ENCODE measurements at regions not wholly inside any gene's neighbourhood (a gene's known extent, or its start where the extent isn't known, plus 50 kb on each side); places are given as distances from the start of the nearest gene placed in this dataset.

- H3K27me3 ChIP-seq (ENCODE audit: control insufficient read depth in 2 of 2, insufficient read depth in 2 of 2, low read length in 2 of 2) = no peaks in the 10 kb centered on the region
- 67% methylated on average over 3 of the region's 5 CpGs for WGBS (ENCODE audit: insufficient coverage)
- no peaks in the 10 kb centered on the region for H3K4me1 ChIP-seq (ENCODE audit: control insufficient read depth in 1 of 2, insufficient read depth in 2 of 2, low read length in 2 of 2)
- no peaks in the 10 kb centered on the region for H3K36me3 ChIP-seq (replicated peaks in 1 of 2; ENCODE audit: control insufficient read depth in 1 of 2, insufficient read depth in 2 of 2, low read length in 2 of 2)
- Mint-ChIP-seq H3K4me1 (no peaks in the 10 kb centered on the region), H3K27me3 (ENCODE audit: low read depth in 3 of 3) (peaks cover 0 to 2% (median 0%) of the 10 kb centered on the region in 3 donors), H3K4me3 (no peak overlapping the region), H3K9me3 (peaks cover 0 to 9% (median 2%) of the 10 kb centered on the region in 7 donors), H3K36me3 (no peaks in the 10 kb centered on the region), H3K27ac (no peak overlapping the region)
- TF ChIP-seq CTCF (IDR thresholded peaks at IDR 0.05) = no peak
- no peaks in the 10 kb centered on the region for H3K79me2 ChIP-seq (ENCODE audit: insufficient read depth, low read length)
- no peak overlapping the region for H3K4me2 ChIP-seq (replicated peaks; ENCODE audit: extremely low read depth, low read length, poor library complexity, severe bottlenecking)
- peaks cover 3 to 7% of the 10 kb centered on the region in 2 donors for H3K9me3 ChIP-seq (replicated peaks in 1 of 2; ENCODE audit: control insufficient read depth in 1 of 2, insufficient read depth in 1 of 2, low read length in 2 of 2)
- DNase-seq = no peak
- no peak overlapping the region for H3K27ac ChIP-seq (ENCODE audit: low read depth in 1 of 2, low read length in 2 of 2)
- H3K9ac ChIP-seq (ENCODE audit: insufficient read depth, low read length, poor library complexity, severe bottlenecking) = no peak overlapping the region
- H3K4me3 ChIP-seq (replicated peaks in 1 of 3; ENCODE audit: low read depth in 2 of 3, low read length in 3 of 3) = no peak overlapping the region
- no peaks in the 10 kb centered on the region for H4K20me1 ChIP-seq (ENCODE audit: insufficient read depth, low read length)
- intact Hi-C loops (cut with micrococcal nuclease) = no loop called here
- H2AFZ ChIP-seq (ENCODE audit: insufficient read depth, low read depth, low read length, poor library complexity, severe bottlenecking) = no peak overlapping the region
Measured at GRCh38 chr18:51857989-51858388, 482.0 kb upstream of the DCC start.

GRCh38 chr18:51861046-51861445 lies 479.0 kb upstream of the DCC start:
- no peak for TF ChIP-seq CTCF (IDR thresholded peaks at IDR 0.05)
- Mint-ChIP-seq H3K27me3 (ENCODE audit: low read depth in 3 of 3) (peaks cover 0 to 2% (median 0%) of the 10 kb centered on the region in 3 donors), H3K4me3 (no peak overlapping the region), H3K27ac (no peak overlapping the region), H3K9me3 (peaks cover 3 to 16% (median 7%) of the 10 kb centered on the region in 7 donors), H3K36me3 (no peaks in the 10 kb centered on the region), H3K4me1 (no peaks in the 10 kb centered on the region)
- H3K4me1 ChIP-seq (ENCODE audit: control insufficient read depth in 1 of 2, insufficient read depth in 2 of 2, low read length in 2 of 2) = no peaks in the 10 kb centered on the region
- no peak overlapping the region for H3K4me2 ChIP-seq (replicated peaks; ENCODE audit: extremely low read depth, low read length, poor library complexity, severe bottlenecking)
- H3K36me3 ChIP-seq (replicated peaks in 1 of 2; ENCODE audit: control insufficient read depth in 1 of 2, insufficient read depth in 2 of 2, low read length in 2 of 2) = no peaks in the 10 kb centered on the region
- no peaks in the 10 kb centered on the region for H4K20me1 ChIP-seq (ENCODE audit: insufficient read depth, low read length)
- intact Hi-C loops (cut with micrococcal nuclease) = loop anchor here in 1 of 2 donors (10.0 kb wide), 1 partner anchor 64 kb away; no protein-coding TSS in a partner anchor
- no CpG with 5 or more reads among the region's 2 CpGs for WGBS (ENCODE audit: insufficient coverage)
- no peaks in the 10 kb centered on the region for H3K27me3 ChIP-seq (ENCODE audit: control insufficient read depth in 2 of 2, insufficient read depth in 2 of 2, low read length in 2 of 2)
- no peak overlapping the region for H3K9ac ChIP-seq (ENCODE audit: insufficient read depth, low read length, poor library complexity, severe bottlenecking)
- peaks cover 15 to 16% of the 10 kb centered on the region in 2 donors for H3K9me3 ChIP-seq (replicated peaks in 1 of 2; ENCODE audit: control insufficient read depth in 1 of 2, insufficient read depth in 1 of 2, low read length in 2 of 2)
- no peak overlapping the region for H3K4me3 ChIP-seq (replicated peaks in 1 of 3; ENCODE audit: low read depth in 2 of 3, low read length in 3 of 3)
- no peak for DNase-seq
- H3K79me2 ChIP-seq (ENCODE audit: insufficient read depth, low read length) = no peaks in the 10 kb centered on the region
- no peak overlapping the region for H2AFZ ChIP-seq (ENCODE audit: insufficient read depth, low read depth, low read length, poor library complexity, severe bottlenecking)
- H3K27ac ChIP-seq (ENCODE audit: low read depth in 1 of 2, low read length in 2 of 2) = no peak overlapping the region

All from CD14-positive monocyte (primary cell).